C1 segment of cervical spinal cord (tissue), 14 donors: ENCODE measurements at regions not wholly inside any gene's neighbourhood (a gene's known extent, or its start where the extent isn't known, plus 50 kb on each side); places are given as distances from the start of the nearest gene placed in this dataset.
"Not testable (repeated sequence)": the region's sequence is repeated elsewhere in the genome, so short reads cannot be mapped to it uniquely, and the experiment has no call there.

Experiments used
- DNase-seq, 14 donors: peaks; one replicate each; lab custom pipeline; 2025; lab: John Stamatoyannopoulos, UW

DNA sequence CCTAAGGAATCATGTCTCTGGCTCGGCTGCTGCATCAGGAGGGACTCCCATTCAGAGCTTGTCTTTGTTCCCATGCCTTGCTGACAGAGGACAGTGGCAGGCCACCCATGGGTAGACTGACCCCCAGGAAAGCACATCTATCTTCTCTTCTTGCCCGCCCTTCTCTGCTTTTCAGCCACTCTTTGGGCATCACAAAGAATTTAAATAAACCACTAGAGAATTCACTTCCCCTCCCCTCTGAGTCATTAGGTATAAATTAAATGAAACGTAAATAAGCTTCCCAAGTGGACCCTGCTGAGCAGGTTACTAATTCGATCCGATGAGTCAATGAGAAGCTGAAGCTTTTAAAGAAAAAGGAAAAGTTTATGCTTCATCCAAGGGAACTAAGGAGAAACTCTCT lies 97.0 kb downstream of the DRD1 start:
- no peak for DNase-seq

DNA sequence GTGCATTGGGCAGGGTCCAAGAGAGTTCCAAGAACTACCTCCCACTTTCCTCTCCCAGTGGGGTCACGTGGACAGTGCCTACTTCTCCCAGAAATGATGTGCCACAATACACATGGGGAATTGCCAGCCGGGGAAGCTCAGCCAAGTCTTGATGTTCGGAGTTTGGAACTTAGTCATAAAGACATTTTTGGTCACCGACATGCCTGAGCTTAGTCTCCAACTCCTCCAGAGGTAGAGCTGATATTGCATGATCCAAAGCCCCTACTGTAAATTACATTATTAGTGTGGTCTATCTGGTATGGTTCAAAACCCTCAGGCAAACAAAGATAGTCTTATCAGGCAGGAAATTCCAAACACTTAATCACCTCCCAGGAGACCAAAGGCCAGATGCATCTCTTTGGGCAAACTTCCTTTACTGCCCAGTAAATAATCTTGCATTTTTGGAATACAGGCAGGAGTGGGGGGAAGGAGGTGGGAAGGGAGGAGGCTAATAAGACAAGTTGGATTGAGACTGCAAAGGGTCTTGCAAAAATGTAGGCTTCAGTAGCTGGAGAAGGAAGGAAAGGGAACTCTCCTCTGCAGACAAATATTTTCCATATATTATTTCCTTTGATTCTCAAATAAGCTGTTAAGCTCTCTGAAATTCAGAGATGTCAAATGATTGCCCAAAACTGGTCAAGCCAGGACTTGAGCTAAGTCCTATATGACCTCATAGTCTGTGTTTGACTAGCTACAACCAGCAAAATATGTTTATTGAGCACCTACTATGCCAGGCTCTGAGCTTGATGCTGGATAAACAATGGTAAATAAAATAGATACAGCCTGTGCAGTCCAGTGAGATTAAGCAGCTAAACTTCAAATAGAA lies 99.4 kb downstream of the DRD1 start:
- no peak for DNase-seq

- no peak for DNase-seq
Observed at GRCh38 chr5:175343308-175343707, 100.7 kb downstream of the DRD1 start.

- DNase-seq, result no peak
Observed at GRCh38 chr5:175340180-175340579, 103.8 kb downstream of the DRD1 start.

- DNase-seq, result no peak
Observed at GRCh38 chr5:175337680-175338079, 106.3 kb downstream of the DRD1 start.

DNA sequence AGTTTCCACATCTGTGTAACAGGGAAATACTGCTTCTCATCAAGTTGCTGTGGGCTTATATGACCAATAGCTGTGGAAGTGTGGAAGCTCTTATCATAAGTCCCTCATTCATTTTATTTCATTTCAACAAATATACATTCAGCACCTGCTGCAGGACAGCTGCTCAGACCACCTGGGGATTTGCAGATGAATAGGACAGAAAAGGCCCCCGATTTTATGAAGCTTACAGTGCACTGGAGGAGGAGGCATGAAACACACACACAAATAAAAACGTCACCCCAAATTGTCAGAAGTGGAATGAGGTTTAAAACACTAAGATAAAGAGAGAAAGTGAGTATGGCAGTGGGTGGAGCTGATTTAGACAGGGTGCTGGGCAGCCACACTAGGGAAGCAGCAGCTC lies 107.2 kb downstream of the DRD1 start:
- no peak for DNase-seq

DNA sequence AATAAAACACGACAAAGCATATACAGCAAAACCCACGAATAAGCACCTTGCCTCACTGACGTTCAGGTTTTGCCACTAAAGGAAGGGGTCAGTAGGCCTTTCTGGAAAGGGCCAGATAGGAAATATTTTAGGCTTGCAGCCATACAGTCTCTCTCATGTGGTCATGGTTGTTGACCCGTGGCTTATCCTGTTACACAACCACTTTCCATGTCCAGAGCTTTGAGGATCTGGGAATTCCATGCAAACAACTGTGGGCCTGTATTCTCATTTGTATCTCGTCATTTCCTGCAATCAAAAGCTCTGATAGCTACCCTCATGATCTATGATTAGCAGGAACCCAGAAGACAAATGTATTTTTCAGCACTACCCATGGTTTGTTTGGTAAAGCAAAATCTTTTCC lies 108.3 kb downstream of the DRD1 start:
- DNase-seq, result no peak

DNA sequence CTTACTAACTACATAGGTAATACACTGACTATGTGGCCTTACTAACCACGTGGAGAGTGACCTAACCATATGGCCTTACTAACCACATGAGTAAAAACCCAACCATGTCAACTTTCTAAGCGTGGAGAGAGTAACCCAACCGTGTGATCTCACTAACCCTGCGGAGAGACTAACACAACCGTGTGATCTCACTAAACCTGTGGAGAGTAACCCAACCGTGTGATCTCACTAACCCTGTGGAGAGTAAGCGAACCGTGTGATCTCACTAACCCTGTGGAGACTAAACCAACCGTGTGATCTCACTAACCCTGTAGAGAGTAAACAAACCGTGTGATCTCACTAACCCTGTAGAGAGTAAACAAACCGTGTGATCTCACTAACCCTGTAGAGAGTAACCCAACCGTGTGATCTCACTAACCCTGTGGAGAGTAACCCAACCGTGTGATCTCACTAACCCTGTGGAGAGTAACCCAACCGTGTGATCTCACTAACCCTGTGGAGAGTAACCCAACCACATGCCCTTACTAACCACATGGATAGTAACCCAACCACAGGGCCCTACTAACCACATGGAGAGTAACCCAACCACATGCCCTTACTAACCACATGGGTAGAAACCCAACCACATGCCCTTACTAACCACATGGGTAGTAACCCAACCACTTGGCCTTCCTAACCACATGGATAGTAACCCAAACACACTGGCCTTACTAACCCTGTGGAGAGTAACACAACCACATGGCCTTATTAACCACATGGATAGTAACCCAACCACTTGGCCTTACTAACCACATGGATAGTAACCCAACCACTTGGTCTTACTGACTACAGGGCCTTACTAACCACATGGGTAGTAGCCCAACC lies 112.6 kb downstream of the DRD1 start:
- DNase-seq, result not testable (repeated sequence)

- DNase-seq, result no peak
Observed at GRCh38 chr5:175329976-175330375, 114.0 kb downstream of the DRD1 start.

- DNase-seq, result no peak
Observed at GRCh38 chr5:175328687-175329086, 115.3 kb downstream of the DRD1 start.

- no peak for DNase-seq
Observed at GRCh38 chr5:175328176-175328575, 115.8 kb downstream of the DRD1 start.

DNA sequence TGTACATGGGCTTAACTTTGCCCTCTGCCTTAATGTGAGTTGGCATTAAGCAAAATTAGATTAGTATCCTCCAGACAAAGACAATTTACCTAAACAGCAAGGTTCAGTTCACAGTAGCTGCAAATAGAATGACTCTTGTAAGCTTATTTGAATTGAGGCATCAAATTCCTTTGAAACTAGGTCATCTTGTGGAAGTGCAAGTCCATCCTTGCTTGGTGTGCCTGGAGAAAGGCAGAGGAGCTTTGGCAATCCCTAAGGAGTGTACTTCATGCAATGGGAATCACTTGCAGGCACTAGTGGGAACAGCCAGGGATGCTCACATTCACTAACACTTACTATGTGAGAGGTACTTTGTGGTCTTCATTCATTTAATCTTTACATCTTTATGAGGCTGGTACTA lies 118.3 kb downstream of the DRD1 start:
- DNase-seq, result no peak

DNA sequence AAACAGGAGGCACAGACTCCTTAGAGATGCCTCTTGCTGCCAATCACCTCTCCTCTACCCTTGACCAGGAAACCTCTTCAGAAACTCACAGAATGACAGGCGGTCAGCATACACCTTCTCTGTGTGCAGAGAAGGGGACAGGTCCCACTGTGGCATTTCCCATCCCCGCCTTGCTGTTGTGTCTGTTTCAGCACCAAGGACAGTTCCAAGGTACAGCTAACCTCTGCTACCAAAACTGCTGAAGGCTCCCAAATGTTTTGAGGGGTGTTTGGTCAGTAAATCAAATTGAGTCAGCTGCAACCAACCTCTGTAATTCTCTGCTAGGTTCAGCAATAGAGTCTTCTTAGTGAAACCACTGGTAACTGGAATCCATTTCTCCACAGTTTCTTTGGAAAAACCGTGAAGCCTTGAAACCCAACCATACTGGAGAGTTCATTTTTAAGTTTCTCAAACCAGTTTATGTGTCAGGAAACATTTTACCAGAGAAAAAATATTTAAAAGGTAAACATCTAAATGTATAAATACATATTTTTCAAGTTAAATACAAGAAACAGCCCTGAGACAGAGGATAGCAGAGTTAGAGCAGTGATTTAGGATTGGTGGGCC lies 122.0 kb downstream of the DRD1 start:
- no peak for DNase-seq

DNA sequence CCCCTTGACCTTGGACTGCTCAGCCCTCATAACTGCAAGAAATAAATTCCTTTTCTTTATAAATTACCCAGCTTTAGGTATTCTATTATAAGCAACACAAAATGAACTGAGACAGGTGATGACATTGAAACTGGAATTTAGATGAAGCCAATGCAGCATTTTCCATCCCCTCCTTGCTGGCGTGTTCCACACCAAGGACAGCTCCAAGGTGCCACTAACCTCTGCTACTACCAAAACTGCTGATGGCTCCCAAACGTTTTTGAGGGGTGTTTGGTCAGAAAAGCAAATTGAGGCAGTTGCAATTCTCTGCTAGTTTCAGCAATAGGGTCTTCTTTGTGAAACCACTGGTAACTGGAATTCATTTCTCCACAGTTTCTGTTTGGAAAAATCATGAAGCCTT lies 124.8 kb downstream of the DRD1 start:
- DNase-seq, result no peak

DNA sequence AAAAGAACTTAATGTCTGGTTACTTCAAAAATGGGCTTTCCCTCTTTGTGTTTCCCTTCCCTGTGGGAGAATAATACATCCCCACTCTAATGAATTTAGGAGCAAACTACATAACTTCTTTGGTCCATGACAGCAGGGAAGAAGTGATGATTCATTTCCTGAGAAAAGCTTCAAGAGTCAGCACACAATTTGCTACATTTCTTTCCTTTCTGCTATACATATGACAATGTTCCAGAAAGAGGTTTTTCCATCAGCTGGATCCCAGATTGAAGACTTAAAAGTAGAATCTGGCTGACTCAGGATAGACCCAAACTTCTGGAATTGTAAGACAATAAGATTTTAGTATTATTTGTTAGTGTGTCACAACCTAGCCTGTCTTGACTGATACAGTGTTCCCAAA lies 126.1 kb downstream of the DRD1 start:
- no peak for DNase-seq

GRCh38 chr5:175309218-175309810 lies 134.7 kb downstream of the DRD1 start:
- DNase-seq, result no peak

- no peak for DNase-seq
Observed at GRCh38 chr5:175308701-175309100, 135.3 kb downstream of the DRD1 start.

DNA sequence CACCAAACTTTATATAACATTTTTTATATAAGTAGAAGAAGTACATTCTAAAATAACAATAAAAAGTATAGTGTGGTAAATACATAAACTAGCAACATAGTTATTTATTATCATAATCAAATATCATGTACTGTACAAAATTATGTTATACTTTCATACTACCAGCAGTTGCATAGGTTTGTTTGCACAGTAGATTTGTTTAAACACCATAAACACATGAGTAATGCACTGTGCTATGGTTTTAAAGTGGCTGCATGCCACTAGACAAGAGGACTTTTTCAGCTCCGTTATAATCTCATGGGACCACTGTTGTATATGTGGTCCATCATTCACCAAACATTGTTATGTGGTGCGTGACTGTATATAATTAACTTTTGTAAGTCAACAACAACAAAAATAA lies 137.6 kb downstream of the DRD1 start:
- DNase-seq, result no peak

DNA sequence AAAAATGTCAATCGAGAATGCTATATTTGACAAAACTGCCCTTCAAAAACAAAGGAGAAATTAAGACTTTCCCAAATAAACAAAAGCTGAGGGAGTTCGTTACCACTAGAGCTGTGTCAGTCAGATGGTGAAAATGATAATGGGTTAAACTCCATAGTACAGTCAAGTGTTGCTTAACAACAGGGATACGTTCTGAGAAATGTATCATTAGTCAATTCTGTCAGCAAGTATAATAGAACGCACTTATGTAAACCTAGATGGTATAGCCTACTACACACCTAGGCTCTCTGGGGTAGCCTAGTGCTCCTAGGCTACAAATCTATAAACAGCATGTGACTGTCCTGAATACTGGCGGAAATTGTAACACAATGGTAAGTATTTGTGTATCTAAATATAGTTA lies 138.7 kb downstream of the DRD1 start:
- no peak for DNase-seq

- no peak for DNase-seq
Observed at GRCh38 chr5:175290379-175290778, 153.6 kb downstream of the DRD1 start.

DNA sequence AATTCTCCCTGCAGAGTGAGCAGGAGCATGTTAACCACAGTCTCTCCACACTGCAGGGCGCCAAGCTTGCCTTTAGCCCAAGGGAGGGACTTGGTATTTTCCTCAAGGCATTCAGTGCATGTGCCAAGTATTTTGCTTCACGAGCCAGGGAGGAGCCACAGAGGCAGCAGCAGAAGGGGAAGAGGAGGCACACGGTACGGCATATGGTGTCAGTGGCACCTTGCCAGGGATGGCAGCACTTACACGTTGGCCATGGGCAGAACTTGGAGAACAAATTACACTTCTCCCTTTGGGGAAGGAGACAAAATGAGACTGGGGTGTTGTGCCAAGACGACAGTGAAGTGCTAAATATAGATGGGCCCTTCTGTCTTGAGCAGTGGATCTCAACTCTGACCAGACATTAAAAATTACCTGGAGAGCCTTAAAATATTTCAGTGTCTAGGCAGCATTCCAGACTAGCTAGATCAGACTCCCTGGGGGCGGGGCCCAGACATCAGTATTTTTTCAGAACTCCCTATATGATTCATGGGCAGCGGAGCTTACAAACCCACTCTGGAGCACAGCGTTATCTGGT lies 155.8 kb downstream of the DRD1 start:
- peak in 1 of 14 donors; percentile 76 for DNase-seq

DNA sequence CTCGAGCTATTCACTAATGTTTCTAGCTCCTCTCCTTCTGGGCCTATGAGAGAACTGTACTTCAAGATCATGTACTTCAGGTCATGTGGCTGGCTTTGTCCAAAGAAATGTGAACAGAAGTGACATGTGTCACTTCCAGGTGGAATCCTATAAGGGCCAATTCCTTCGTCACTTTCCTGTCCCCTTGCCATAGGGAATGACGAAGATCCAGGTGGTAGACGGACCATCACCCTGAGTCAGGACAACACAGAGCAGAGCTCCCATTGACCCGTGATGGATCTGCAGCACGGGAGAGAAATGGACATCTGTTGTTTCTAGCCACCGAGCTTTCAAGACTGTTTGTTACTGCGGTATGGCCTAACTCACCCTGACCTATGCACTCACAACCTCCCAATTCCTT lies 157.0 kb downstream of the DRD1 start:
- DNase-seq, result no peak
